HCT116 (cell line): ENCODE measurements at regions not wholly inside any gene's neighbourhood (a gene's known extent, or its start where the extent isn't known, plus 50 kb on each side); places are given as distances from the start of the nearest gene placed in this dataset.

ENCODE experiments used
- ATAC-seq: fragments of 200-7000 bp; cut with Tn5 transposase; 2 replicates; pipeline ENCODE4 v1.9.1; 2020; ENCODE audit warnings: mild to moderate bottlenecking, moderate library complexity
- BruUV-seq: library from RNA; stranded (reverse); fragments of 400-500 nt; replicated peaks from 2 replicates; lab custom pipeline; 2021; lab: Mats Ljungman, UMichigan
- CTCF ChIA-PET: fragments of 300-600 bp; sonication (Branson Sonifier 250); formaldehyde crosslinking; loops from one replicate; lab custom pipeline; 2021; ENCODE audit warnings: antibody characterized with exemption; lab: Charles Lee
- POLR2A ChIA-PET: fragments of 300-600, 350-600 bp; sonication (Branson Sonifier 250); formaldehyde crosslinking; loops from one replicate; lab custom pipeline; 2021; ENCODE audit warnings: antibody characterized with exemption; lab: Charles Lee
- RAD21 ChIA-PET, 2 experiments: fragments of 300-600 bp; sonication (Branson Sonifier 250); formaldehyde crosslinking; loops; one replicate each; lab custom pipeline; 2023; ENCODE audit warnings: low total read pairs in 2 of 2; ENCODE audit not compliant: uncharacterized antibody in 2 of 2, unreplicated experiment in 2 of 2, low non-redundant PET in 1 of 2; lab: Charles Lee
- DNase-seq: peaks from one replicate; pipeline ENCODE4 v3.0.0-alpha.2; 2010; ENCODE audit warnings: low read depth, low spot score
- H2AFZ ChIP-seq: fragments of 200-600 bp; shearing (Covaris generic), sonication (generic); 2 replicates; pipeline ENCODE4 v1.6.1; 2017; ENCODE audit warnings: low read depth, mixed run types, mixed read lengths, antibody characterized with exemption, low read length; ENCODE audit not compliant: poor library complexity, severe bottlenecking
- H3K27ac ChIP-seq: 2 replicates; pipeline ENCODE4 v1.5.1; 2012; ENCODE audit warnings: low read depth, low read length
- H3K27me3 ChIP-seq: fragments of 200-600 bp; sonication (generic); 2 replicates; pipeline ENCODE4 v1.6.1; 2016; ENCODE audit warnings: mixed run types, low read length, mixed read lengths; ENCODE audit not compliant: insufficient read depth
- H3K36me3 ChIP-seq, 2 experiments: fragments of 200-500 bp in 1 of 2; fragments of 200-600 bp in 1 of 2; sonication (Bioruptor generic) in 1 of 2; sonication (generic) in 1 of 2; 2 replicates each; pipeline versions ENCODE4 v1.5.1 to v1.6.1; 2014 to 2016; ENCODE audit warnings: low read length in 2 of 2, inconsistent platforms in 1 of 2, mixed read lengths in 1 of 2, mixed run types in 1 of 2; ENCODE audit not compliant: insufficient read depth in 2 of 2, control insufficient read depth in 1 of 2
- H3K4me1 ChIP-seq, 2 experiments: fragments of 200-600 bp in 1 of 2; sonication (generic) in 1 of 2; 2 replicates each; pipeline versions ENCODE4 v1.5.1 to v1.6.1; 2012 to 2017; ENCODE audit warnings: low read length in 2 of 2, inconsistent platforms in 1 of 2, mild to moderate bottlenecking in 1 of 2, mixed read lengths in 1 of 2, mixed run types in 1 of 2, moderate library complexity in 1 of 2; ENCODE audit not compliant: insufficient read depth in 2 of 2, control insufficient read depth in 1 of 2
- H3K4me2 ChIP-seq: fragments of 200-600 bp; sonication (generic); 2 replicates; pipeline ENCODE4 v1.6.1; 2017; ENCODE audit warnings: mixed run types, low read length, mixed read lengths
- H3K4me3 ChIP-seq, 2 experiments: fragments of 200-600 bp in 1 of 2; sonication (generic) in 1 of 2; replicated peaks in 1 of 2; 2 replicates each; pipeline ENCODE4 v1.5.1; 2011 to 2016; ENCODE audit warnings: low read length in 2 of 2, control low read depth in 1 of 2, low read depth in 1 of 2, mild to moderate bottlenecking in 1 of 2, mixed read lengths in 1 of 2, mixed run types in 1 of 2
- H3K79me2 ChIP-seq: fragments of 200-600 bp; sonication (generic); 2 replicates; pipeline ENCODE4 v1.6.1; 2017; ENCODE audit warnings: mild to moderate bottlenecking, mixed run types, low read length, moderate library complexity, mixed read lengths; ENCODE audit not compliant: insufficient read depth
- H3K9ac ChIP-seq: fragments of 200-600 bp; sonication (generic); 2 replicates; pipeline ENCODE4 v1.6.1; 2016; ENCODE audit warnings: low read length, mixed read lengths
- H3K9me2 ChIP-seq: fragments of 200-600 bp; sonication (generic), shearing (Covaris generic); 2 replicates; pipeline ENCODE4 v1.6.1; 2017; ENCODE audit warnings: mixed run types, mild to moderate bottlenecking, moderate library complexity; ENCODE audit not compliant: insufficient read depth
- H3K9me3 ChIP-seq, 2 experiments: fragments of 200-500 bp in 1 of 2; fragments of 200-600 bp in 1 of 2; sonication (Bioruptor generic) in 1 of 2; sonication (generic) in 1 of 2; 2 replicates each; pipeline ENCODE4 v1.6.1; 2014 to 2017; ENCODE audit warnings: low read length in 2 of 2, mixed read lengths in 2 of 2, inconsistent platforms in 1 of 2, low read depth in 1 of 2, mild to moderate bottlenecking in 1 of 2, mixed run types in 1 of 2, moderate library complexity in 1 of 2; ENCODE audit not compliant: control insufficient read depth in 1 of 2, insufficient read depth in 1 of 2
- H4K20me1 ChIP-seq: fragments of 200-600 bp; sonication (generic), shearing (Covaris generic); 2 replicates; pipeline ENCODE4 v1.6.1; 2017; ENCODE audit warnings: mixed run types, mild to moderate bottlenecking, moderate library complexity; ENCODE audit not compliant: insufficient read depth
- CBX3 ChIP-seq: IDR thresholded peaks from 2 replicates; pipeline ENCODE4 v1.6.1; 2012; ENCODE audit warnings: low read depth
- CEBPB ChIP-seq: IDR thresholded peaks from 2 replicates; pipeline ENCODE4 v1.6.1; 2012; ENCODE audit warnings: low read depth
- EZH2 ChIP-seq: fragments of 200-600 bp; sonication (generic); IDR thresholded peaks from 2 replicates; pipeline ENCODE4 v1.6.1; 2017; ENCODE audit warnings: antibody characterized with exemption, mixed run types
- FOSL1 ChIP-seq: IDR thresholded peaks from 2 replicates; pipeline ENCODE4 v1.6.1; 2012; ENCODE audit warnings: low read depth
- JUND ChIP-seq: IDR thresholded peaks from 2 replicates; pipeline ENCODE4 v1.6.1; 2012
- POLR2A ChIP-seq: IDR thresholded peaks from 2 replicates; pipeline ENCODE4 v1.7.0; 2011; ENCODE audit warnings: borderline replicate concordance; ENCODE audit not compliant: insufficient read depth, insufficient read length; ENCODE audit errors: extremely low read depth
- SRF ChIP-seq: IDR thresholded peaks from 2 replicates; pipeline ENCODE4 v1.6.1; 2012; ENCODE audit warnings: low read depth
- YY1 ChIP-seq: IDR thresholded peaks from 2 replicates; pipeline ENCODE4 v1.6.1; 2011; ENCODE audit warnings: low read length, low read depth, moderate library complexity, mild to moderate bottlenecking; ENCODE audit not compliant: insufficient replicate concordance; ENCODE audit errors: extremely low read depth
- ZFX ChIP-seq: fragments of 450-650 bp; IDR thresholded peaks from 2 replicates; pipeline ENCODE4 v1.6.1; 2017
- ZNF274 ChIP-seq: fragments of 200-500 bp; sonication (Bioruptor generic); IDR thresholded peaks from 2 replicates; pipeline ENCODE4 v1.6.1; 2014; ENCODE audit warnings: mild to moderate bottlenecking, low read depth, low read length, inconsistent platforms
- intact Hi-C: fragments of 100-400 bp; cut with micrococcal nuclease; formaldehyde crosslinking; loops from 2 replicates; pipeline ENCODE4 v1.10.0; 2022
- TF ChIP-seq, protein P1 (sequence below): IDR thresholded peaks from 2 replicates; pipeline ENCODE4 v1.6.1; 2011; ENCODE audit warnings: mild to moderate bottlenecking, low read length, moderate library complexity; ENCODE audit not compliant: insufficient replicate concordance; ENCODE audit errors: extremely low read depth
- TF ChIP-seq, protein P2 (sequence below): IDR thresholded peaks from 2 replicates; pipeline ENCODE4 v1.6.1; 2012; ENCODE audit warnings: low read depth
- TF ChIP-seq, protein P3 (sequence below): IDR thresholded peaks from 2 replicates; pipeline ENCODE4 v1.6.1; 2012

DNA sequence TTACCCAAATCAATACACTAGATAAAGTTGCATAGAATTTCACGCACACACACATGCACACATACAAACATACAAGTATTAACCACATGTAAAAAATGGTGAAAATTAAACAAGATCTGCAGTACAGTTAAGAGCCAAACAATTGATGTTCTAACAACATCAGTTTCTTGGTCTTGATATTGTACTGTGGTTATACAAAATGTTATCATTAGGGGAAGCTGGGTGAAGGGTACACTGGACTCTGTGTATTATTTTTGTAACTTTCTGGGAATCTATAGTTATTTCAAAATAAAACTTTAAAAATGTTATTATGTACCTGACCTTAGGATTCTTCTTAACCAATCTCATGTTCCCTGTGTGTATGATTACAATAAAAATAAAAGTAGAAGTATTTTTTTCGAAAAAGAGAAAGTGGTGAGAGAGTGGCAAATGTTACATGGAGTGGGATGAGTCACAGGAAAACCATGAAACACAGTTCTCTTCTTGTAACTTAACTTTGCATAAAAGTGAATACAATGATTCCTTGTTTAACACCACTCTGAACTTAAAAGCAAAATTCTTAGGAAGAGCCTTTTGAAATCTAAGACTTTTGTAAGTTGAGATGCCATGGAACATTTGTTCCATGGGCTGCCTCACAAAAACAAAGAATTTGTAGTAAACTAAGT is 101.6 kb upstream of the RUNX1 start:
- ChIA-PET RAD21 (no interaction called here), CTCF (no interaction called here), POLR2A (no interaction called here)
- H3K36me3 ChIP-seq, result no peaks in the 10 kb centered on the region
- no peak overlapping the region for H3K9ac ChIP-seq
- H3K27me3 ChIP-seq, result no peaks in the 10 kb centered on the region
- no peak overlapping the region for H2AFZ ChIP-seq
- intact Hi-C loops, result no loop called here
- no peaks in the 10 kb centered on the region for H3K9me3 ChIP-seq
- H3K4me1 ChIP-seq, result peaks cover 11 to 22% of the 10 kb centered on the region in 2 experiments; a peak in 3 of 4 replicates
- TF ChIP-seq, protein P1, sequence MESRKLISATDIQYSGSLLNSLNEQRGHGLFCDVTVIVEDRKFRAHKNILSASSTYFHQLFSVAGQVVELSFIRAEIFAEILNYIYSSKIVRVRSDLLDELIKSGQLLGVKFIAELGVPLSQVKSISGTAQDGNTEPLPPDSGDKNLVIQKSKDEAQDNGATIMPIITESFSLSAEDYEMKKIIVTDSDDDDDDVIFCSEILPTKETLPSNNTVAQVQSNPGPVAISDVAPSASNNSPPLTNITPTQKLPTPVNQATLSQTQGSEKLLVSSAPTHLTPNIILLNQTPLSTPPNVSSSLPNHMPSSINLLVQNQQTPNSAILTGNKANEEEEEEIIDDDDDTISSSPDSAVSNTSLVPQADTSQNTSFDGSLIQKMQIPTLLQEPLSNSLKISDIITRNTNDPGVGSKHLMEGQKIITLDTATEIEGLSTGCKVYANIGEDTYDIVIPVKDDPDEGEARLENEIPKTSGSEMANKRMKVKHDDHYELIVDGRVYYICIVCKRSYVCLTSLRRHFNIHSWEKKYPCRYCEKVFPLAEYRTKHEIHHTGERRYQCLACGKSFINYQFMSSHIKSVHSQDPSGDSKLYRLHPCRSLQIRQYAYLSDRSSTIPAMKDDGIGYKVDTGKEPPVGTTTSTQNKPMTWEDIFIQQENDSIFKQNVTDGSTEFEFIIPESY, result no peak
- TF ChIP-seq ZNF274, result no peak
- TF ChIP-seq JUND, result 0 out of 2 replicates have a peak, but pooled peaks have one; percentile 25
- no peak for TF ChIP-seq YY1
- TF ChIP-seq, protein P2, sequence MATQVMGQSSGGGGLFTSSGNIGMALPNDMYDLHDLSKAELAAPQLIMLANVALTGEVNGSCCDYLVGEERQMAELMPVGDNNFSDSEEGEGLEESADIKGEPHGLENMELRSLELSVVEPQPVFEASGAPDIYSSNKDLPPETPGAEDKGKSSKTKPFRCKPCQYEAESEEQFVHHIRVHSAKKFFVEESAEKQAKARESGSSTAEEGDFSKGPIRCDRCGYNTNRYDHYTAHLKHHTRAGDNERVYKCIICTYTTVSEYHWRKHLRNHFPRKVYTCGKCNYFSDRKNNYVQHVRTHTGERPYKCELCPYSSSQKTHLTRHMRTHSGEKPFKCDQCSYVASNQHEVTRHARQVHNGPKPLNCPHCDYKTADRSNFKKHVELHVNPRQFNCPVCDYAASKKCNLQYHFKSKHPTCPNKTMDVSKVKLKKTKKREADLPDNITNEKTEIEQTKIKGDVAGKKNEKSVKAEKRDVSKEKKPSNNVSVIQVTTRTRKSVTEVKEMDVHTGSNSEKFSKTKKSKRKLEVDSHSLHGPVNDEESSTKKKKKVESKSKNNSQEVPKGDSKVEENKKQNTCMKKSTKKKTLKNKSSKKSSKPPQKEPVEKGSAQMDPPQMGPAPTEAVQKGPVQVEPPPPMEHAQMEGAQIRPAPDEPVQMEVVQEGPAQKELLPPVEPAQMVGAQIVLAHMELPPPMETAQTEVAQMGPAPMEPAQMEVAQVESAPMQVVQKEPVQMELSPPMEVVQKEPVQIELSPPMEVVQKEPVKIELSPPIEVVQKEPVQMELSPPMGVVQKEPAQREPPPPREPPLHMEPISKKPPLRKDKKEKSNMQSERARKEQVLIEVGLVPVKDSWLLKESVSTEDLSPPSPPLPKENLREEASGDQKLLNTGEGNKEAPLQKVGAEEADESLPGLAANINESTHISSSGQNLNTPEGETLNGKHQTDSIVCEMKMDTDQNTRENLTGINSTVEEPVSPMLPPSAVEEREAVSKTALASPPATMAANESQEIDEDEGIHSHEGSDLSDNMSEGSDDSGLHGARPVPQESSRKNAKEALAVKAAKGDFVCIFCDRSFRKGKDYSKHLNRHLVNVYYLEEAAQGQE, result no peak
- no peak for TF ChIP-seq POLR2A
- TF ChIP-seq, protein P3, sequence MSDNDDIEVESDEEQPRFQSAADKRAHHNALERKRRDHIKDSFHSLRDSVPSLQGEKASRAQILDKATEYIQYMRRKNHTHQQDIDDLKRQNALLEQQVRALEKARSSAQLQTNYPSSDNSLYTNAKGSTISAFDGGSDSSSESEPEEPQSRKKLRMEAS, result no peak
- TF ChIP-seq CBX3, result no peak
- no peak for TF ChIP-seq EZH2
- peak; percentile 29; the same call in 1 of the 2 replicates for TF ChIP-seq FOSL1
- no peak for TF ChIP-seq SRF
- TF ChIP-seq CEBPB, result no peak
- TF ChIP-seq ZFX, result no peak
- no peaks in the 10 kb centered on the region for H3K79me2 ChIP-seq
- no peak overlapping the region for H3K4me3 ChIP-seq
- no peak overlapping the region; the same call in 1 of the 2 replicates for H3K27ac ChIP-seq
- peak overlapping the region; percentile 6; the same call in 1 of the 2 replicates for H3K4me2 ChIP-seq
- no peaks in the 10 kb centered on the region for H3K9me2 ChIP-seq
- DNase-seq (no peak), ATAC-seq (no peak)
- BruUV-seq, result no TSS peak
- no peaks in the 10 kb centered on the region for H4K20me1 ChIP-seq
